ENCODE measurements at regions not wholly inside any gene's neighbourhood (a gene's known extent, or its start where the extent isn't known, plus 50 kb on each side); places are given as distances from the start of the nearest gene placed in this dataset.

- no peak for TF ChIP-seq CTCF (IDR thresholded peaks at IDR 0.05; ENCODE audit: borderline replicate concordance, insufficient read depth, low read depth, low read length)
- no peak overlapping the region for H3K4me3 ChIP-seq (ENCODE audit: low read depth, low read length)
Measured at GRCh38 chr6:56798163-56798562, 155.5 kb upstream of the DST start.

DNA sequence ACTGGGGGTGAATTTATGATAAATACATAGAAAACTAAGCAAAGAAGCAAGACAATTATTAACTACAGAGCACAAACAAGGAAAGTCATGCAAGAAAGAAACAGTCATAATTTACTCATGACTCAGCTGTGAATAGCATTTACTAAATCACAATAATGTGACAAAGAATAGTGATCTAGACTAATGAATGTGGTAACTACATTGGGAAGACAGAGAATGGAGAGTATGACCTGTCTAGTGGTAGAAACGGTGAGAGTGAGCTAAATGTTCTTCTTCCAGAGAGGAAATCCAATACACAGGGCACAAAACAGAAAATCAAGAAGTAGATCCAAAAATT, 153.5 kb upstream of the DST start:
- TF ChIP-seq CTCF (IDR thresholded peaks at IDR 0.05; ENCODE audit: borderline replicate concordance, insufficient read depth, low read depth, low read length), result no peak
- no peak overlapping the region for H3K4me3 ChIP-seq (ENCODE audit: low read depth, low read length)

GRCh38 chr6:56795466-56796195, 152.9 kb upstream of the DST start:
- H3K4me3 ChIP-seq (ENCODE audit: low read depth, low read length), result no peak overlapping the region
- no peak for TF ChIP-seq CTCF (IDR thresholded peaks at IDR 0.05; ENCODE audit: borderline replicate concordance, insufficient read depth, low read depth, low read length)

GRCh38 chr6:56794421-56794820, 151.7 kb upstream of the DST start:
- no peak overlapping the region for H3K4me3 ChIP-seq (ENCODE audit: low read depth, low read length)

GRCh38 chr6:56793938-56794337, 151.2 kb upstream of the DST start:
- H3K4me3 ChIP-seq (ENCODE audit: low read depth, low read length), result no peak overlapping the region
- TF ChIP-seq CTCF (IDR thresholded peaks at IDR 0.05; ENCODE audit: borderline replicate concordance, insufficient read depth, low read depth, low read length), result no peak

More at GRCh38 chr6:56794421-56794820, 151.7 kb upstream of the DST start:
- no peak for TF ChIP-seq CTCF (IDR thresholded peaks at IDR 0.05; ENCODE audit: borderline replicate concordance, insufficient read depth, low read depth, low read length)

GRCh38 chr6:56790414-56790813, 147.7 kb upstream of the DST start:
- no peak for TF ChIP-seq CTCF (IDR thresholded peaks at IDR 0.05; ENCODE audit: borderline replicate concordance, insufficient read depth, low read depth, low read length)

DNA sequence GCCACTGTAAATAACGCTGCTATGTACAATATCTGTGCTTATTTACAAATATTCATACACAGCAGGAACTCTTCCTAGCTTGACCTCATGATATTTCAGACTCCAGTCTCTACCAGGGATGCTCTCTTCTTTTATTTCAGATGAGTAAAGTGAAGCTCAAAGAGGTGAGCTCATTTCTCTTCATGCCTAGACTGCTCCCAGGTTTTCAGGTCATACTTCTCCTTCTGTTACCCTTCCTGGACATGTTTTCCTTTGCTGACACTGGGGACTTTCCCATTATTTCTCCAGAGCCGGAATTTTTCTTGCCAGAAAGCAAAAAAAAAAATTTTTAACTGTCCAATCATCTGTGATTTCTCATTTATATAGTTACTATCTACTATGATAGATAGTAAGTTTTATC, 147.2 kb upstream of the DST start:
- no peak for TF ChIP-seq CTCF (IDR thresholded peaks at IDR 0.05; ENCODE audit: borderline replicate concordance, insufficient read depth, low read depth, low read length)
- H3K4me3 ChIP-seq (ENCODE audit: low read depth, low read length), result no peak overlapping the region

More at GRCh38 chr6:56790414-56790813, 147.7 kb upstream of the DST start:
- H3K4me3 ChIP-seq (ENCODE audit: low read depth, low read length), result no peak overlapping the region

Data from GM12875 (cell line).